Heart left ventricle (tissue), 13 donors: ENCODE measurements at regions not wholly inside any gene's neighbourhood (a gene's known extent, or its start where the extent isn't known, plus 50 kb on each side); places are given as distances from the start of the nearest gene placed in this dataset.

Experiments
- CTCF ChIP-seq, 12 donors: fragments of 200-600 bp; sonication (generic) in 4 of 12; IDR thresholded peaks; one replicate each; pipeline versions ENCODE4 v1.5.0 to v1.8.0; 2018 to 2022; ENCODE audit warnings: antibody characterized with exemption in 12 of 12, mild to moderate bottlenecking in 5 of 12
- POLR2A ChIP-seq, 2 donors: fragments of 450-650 bp; IDR thresholded peaks; one replicate each; pipeline ENCODE4 v1.6.1; 2017; ENCODE audit warnings: antibody characterized with exemption in 2 of 2, mild to moderate bottlenecking in 2 of 2, moderate library complexity in 2 of 2
- donor health status: ischemic (EF 13 %, LVEDD 7.1; RV severe dilation, severe dysfunction).
- donor health status: DM: no; HTN: yes; CAD: no.
- donor health status: DM: no; HTN: no; CAD: no.
- donor health status: ischemic (EF 25% LVEDD 6.9; RV normal size, moderate dysfunction).
- donor health status: ischemic (EF 25% LVEDD 5.7; RV mildly dilated, moderate dysfunction).
- donor health status: ischemic (EF 35%, LVEDD 5.7; RV mildly dilated, moderate dysfunction).
- donor health status: nonischemic (EF 11% LVEDD 7.7; RV severe dilation, severe dysfunction).
- donor health status: DM: yes; HTN: yes; CAD: no.
- donor health status: PGD.
- donor health status: ischemic (EF 29% LVEDD 5.4; RV normal size, mild dysfunction).
- donor health status: nonischemic (EF 23%, LVEDD 6.1; RV moderate dilation, normal function).

- TF ChIP-seq POLR2A (IDR thresholded peaks at IDR 0.05) = no peak
- peak in 1 of 12 donors; percentile 10 for TF ChIP-seq CTCF (IDR thresholded peaks at IDR 0.05)
These were observed 253.2 kb upstream of the RASGEF1B start for GRCh38 chr4:81724925-81725329.
